Chondrocyte (in vitro differentiated cells): ENCODE measurements at regions not wholly inside any gene's neighbourhood (a gene's known extent, or its start where the extent isn't known, plus 50 kb on each side); places are given as distances from the start of the nearest gene placed in this dataset.

Experiments
- DNase-seq: peaks from one replicate; pipeline ENCODE4 v3.0.0; 2021; ENCODE audit warnings: mixed read lengths, low spot score
- H3K27ac Mint-ChIP-seq: one replicate; pipeline ENCODE4 v1.8.0; 2021; ENCODE audit warnings: mild to moderate bottlenecking, moderate library complexity, mixed read lengths; ENCODE audit not compliant: unreplicated experiment
- H3K27me3 Mint-ChIP-seq: 2 replicates; pipeline ENCODE4 v1.8.0; 2021; ENCODE audit warnings: low read depth, mixed read lengths
- H3K36me3 Mint-ChIP-seq: 2 replicates; pipeline ENCODE4 v1.8.0; 2021; ENCODE audit warnings: low read depth, mixed read lengths
- H3K4me1 Mint-ChIP-seq: 2 replicates; pipeline ENCODE4 v1.8.0; 2021; ENCODE audit warnings: low read depth, mild to moderate bottlenecking, mixed read lengths
- H3K4me3 Mint-ChIP-seq: one replicate; pipeline ENCODE4 v1.8.0; 2021; ENCODE audit warnings: mild to moderate bottlenecking, moderate library complexity, mixed read lengths; ENCODE audit not compliant: unreplicated experiment
- H3K9me3 Mint-ChIP-seq: 2 replicates; pipeline ENCODE4 v1.8.0; 2021; ENCODE audit warnings: low read depth, mixed read lengths
- TF ChIP-seq, protein P1 (sequence below): fragments of 200-600 bp; sonication (generic); IDR thresholded peaks from 2 replicates; pipeline ENCODE4 v1.5.0; 2021; ENCODE audit warnings: antibody characterized with exemption, mild to moderate bottlenecking, moderate library complexity

DNA sequence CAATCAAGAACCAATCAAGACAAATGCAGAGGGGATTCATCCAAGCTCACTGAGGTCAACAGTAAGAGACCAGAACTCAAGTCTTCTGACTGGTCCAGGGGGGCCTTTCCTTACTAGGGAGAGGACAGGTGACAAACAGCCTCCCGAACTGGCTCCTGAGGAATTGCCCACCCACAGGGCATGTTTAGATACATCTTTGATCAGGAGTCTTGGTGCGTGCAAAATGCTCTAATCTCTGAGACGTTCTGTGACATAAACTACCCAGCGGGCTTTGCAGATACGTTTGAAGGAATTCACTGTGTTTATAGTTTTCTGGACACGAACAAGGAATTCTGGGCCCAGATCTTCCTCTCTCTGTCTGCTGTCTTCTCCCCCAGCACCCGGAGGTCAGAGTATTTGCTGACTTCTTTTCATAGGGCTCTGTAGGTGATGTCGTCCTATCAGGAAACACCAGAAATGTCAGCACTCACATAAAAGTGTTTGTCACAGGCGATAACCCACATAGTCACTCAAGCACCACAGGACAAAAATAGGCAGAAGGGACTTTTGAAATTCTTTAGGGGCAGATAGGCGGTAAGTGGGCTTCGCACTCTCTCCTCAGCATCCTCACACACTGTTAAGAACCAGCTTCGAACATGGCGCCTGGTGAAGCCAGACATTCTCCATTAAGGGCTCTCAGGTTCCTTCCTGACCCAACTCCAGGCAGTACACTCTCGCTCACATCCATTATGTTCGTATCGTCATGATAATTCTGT is 349.0 kb downstream of the CYRIA start:
- no peak overlapping the region for H3K27ac Mint-ChIP-seq
- peaks cover 9% of the 10 kb centered on the region for H3K27me3 Mint-ChIP-seq
- no peak for DNase-seq
- peaks cover 13% of the 10 kb centered on the region for H3K4me1 Mint-ChIP-seq
- no peaks in the 10 kb centered on the region for H3K36me3 Mint-ChIP-seq
- no peak overlapping the region for H3K4me3 Mint-ChIP-seq
- TF ChIP-seq, protein P1, sequence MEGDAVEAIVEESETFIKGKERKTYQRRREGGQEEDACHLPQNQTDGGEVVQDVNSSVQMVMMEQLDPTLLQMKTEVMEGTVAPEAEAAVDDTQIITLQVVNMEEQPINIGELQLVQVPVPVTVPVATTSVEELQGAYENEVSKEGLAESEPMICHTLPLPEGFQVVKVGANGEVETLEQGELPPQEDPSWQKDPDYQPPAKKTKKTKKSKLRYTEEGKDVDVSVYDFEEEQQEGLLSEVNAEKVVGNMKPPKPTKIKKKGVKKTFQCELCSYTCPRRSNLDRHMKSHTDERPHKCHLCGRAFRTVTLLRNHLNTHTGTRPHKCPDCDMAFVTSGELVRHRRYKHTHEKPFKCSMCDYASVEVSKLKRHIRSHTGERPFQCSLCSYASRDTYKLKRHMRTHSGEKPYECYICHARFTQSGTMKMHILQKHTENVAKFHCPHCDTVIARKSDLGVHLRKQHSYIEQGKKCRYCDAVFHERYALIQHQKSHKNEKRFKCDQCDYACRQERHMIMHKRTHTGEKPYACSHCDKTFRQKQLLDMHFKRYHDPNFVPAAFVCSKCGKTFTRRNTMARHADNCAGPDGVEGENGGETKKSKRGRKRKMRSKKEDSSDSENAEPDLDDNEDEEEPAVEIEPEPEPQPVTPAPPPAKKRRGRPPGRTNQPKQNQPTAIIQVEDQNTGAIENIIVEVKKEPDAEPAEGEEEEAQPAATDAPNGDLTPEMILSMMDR = no peak
- no peaks in the 10 kb centered on the region for H3K9me3 Mint-ChIP-seq

DNA sequence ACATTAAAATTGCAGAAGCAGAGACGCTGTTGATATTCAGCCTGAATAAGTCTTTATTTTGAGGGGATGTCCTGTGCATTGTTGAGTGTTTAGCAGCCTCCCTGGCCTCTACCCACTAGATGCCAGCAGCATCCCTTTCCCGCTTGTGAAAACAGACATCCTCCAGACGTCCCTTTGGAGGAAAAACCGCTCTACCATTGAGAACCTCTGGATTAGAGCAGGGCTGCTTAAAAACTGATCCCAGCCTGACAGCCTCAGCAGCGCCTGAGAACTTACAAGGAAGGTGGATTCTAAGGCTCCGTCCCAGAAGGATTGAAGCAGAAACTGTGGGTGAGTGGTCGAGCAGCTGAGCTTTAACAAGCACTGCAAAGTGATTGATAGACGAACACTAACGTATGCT is 349.7 kb downstream of the CYRIA start:
- DNase-seq = no peak
- no peaks in the 10 kb centered on the region for H3K36me3 Mint-ChIP-seq
- peaks cover 13% of the 10 kb centered on the region for H3K4me1 Mint-ChIP-seq
- peaks cover 9% of the 10 kb centered on the region for H3K27me3 Mint-ChIP-seq
- TF ChIP-seq, protein P1 = no peak
- H3K9me3 Mint-ChIP-seq = no peaks in the 10 kb centered on the region
- no peak overlapping the region for H3K27ac Mint-ChIP-seq
- no peak overlapping the region for H3K4me3 Mint-ChIP-seq

DNA sequence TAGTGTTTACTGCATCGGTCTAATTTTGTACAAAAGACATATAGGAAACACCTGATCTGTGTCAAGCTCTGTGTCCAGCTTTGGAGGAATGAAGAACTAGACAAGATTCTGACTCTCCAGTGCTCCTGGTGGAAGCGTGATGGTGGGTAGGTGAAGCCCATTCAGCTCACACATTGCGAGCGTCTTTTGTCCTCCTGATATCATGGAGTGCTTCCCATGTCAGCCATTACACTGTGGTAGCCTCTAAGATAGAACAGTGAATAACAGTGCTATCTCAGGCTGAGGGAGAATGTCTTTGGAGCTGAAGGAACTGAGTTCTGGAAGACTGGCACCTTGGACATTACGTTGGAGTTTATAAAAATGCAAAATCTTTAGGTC is 350.2 kb downstream of the CYRIA start:
- Mint-ChIP-seq H3K4me1 (peaks cover 13% of the 10 kb centered on the region), H3K4me3 (no peak overlapping the region), H3K9me3 (no peaks in the 10 kb centered on the region), H3K27ac (no peak overlapping the region), H3K36me3 (no peaks in the 10 kb centered on the region), H3K27me3 (peaks cover 9% of the 10 kb centered on the region)
- TF ChIP-seq, protein P1 = no peak
- no peak for DNase-seq

DNA sequence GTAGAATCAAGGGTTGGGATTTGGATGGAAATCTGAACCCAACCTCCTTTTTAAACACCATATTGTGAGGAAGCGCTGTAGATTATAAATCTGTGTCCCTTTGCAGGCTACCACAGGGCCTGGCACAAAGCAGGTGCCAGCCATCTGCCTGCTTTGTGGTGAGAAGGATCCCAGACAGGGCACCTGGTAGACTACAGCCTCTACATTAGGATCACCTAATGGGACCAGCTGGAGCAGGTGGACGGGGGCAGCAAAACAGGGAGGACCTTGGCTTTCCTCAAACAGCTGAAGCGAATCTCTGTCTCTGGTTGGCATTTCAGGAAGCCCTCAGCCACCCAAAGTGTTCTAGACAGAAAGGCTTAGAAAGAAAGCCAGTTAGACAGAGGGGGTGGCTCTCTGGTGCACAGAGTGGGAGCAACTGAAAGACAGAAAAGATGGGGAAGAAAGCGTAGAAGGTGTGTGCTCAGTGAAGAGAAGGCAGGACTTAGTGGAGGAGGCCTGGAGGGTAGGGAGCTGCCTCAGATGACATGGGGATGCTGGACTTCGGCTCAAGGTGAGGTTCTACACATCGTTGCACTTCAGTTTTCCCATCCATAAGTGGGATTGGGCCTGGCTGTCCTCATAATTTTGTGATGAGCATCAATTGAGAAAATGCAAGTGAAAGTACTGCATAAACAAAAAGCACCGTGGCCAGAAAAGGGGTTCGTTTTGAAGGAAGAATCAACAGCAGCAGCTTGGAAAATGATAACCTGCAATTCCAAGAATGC is 350.8 kb downstream of the CYRIA start:
- Mint-ChIP-seq H3K36me3 (no peaks in the 10 kb centered on the region), H3K27me3 (peaks cover 9% of the 10 kb centered on the region), H3K9me3 (no peaks in the 10 kb centered on the region), H3K27ac (no peak overlapping the region), H3K4me3 (no peak overlapping the region), H3K4me1 (peaks cover 13% of the 10 kb centered on the region)
- DNase-seq = no peak
- TF ChIP-seq, protein P1 = no peak

DNA sequence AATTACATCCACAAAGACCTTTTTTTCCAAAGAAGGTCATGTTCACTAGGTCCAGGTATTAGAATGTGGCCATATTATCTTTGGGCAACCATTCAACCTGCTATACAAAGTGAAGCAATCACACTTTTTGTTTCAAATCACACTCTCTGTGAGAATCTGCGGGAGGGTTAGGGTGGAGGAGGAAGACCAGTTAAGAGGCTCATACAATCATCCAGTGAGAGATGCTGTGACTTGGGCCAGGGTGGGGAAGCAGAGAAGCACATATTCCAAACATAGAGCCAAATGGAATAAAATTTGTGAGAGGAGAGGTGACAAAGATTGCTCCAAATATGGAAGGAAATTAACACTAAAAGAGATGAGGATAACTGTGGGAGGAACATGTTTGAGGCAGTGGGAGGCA is 351.6 kb downstream of the CYRIA start:
- DNase-seq = no peak
- Mint-ChIP-seq H3K4me1 (peaks cover 9% of the 10 kb centered on the region), H3K27ac (no peak overlapping the region), H3K27me3 (peaks cover 9% of the 10 kb centered on the region), H3K4me3 (no peak overlapping the region), H3K9me3 (no peaks in the 10 kb centered on the region), H3K36me3 (no peaks in the 10 kb centered on the region)
- TF ChIP-seq, protein P1 = no peak
